C4-2B (cell line): ENCODE measurements at regions not wholly inside any gene's neighbourhood (a gene's known extent, or its start where the extent isn't known, plus 50 kb on each side); places are given as distances from the start of the nearest gene placed in this dataset.

Experiments
- H3K27ac ChIP-seq: fragments of 450-650 bp; 2 replicates; pipeline ENCODE4 v1.5.1; 2017
- ZFX ChIP-seq: fragments of 450-650 bp; IDR thresholded peaks from 2 replicates; pipeline ENCODE4 v1.6.1; 2017
- TF ChIP-seq, protein P1 (sequence below): fragments of 450-650 bp; conservative IDR thresholded peaks from 2 replicates; pipeline ENCODE4 v1.5.1; 2017; ENCODE audit warnings: mild to moderate bottlenecking

DNA sequence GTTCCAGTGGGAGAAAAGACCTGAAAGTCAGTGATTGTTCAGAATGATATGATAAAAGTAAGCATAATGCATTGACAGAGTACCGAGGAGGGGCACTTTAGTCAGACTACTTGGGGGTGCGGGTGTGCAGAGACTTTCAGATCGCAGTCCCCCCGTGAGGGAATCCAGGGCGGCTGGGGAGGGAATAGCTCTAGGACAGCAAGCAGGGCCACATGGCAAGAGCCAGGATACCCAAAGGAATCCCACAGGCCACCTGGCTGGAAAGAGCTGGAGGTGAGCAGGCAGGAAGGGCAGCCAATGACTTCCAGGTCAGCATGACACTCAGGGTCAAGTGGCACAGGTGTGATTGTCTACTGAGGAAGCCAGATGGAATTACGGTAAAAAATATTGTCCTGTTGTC, 157.5 kb downstream of the CYP26B1 start:
- no peak overlapping the region for H3K27ac ChIP-seq
- no peak for TF ChIP-seq ZFX
- TF ChIP-seq, protein P1, sequence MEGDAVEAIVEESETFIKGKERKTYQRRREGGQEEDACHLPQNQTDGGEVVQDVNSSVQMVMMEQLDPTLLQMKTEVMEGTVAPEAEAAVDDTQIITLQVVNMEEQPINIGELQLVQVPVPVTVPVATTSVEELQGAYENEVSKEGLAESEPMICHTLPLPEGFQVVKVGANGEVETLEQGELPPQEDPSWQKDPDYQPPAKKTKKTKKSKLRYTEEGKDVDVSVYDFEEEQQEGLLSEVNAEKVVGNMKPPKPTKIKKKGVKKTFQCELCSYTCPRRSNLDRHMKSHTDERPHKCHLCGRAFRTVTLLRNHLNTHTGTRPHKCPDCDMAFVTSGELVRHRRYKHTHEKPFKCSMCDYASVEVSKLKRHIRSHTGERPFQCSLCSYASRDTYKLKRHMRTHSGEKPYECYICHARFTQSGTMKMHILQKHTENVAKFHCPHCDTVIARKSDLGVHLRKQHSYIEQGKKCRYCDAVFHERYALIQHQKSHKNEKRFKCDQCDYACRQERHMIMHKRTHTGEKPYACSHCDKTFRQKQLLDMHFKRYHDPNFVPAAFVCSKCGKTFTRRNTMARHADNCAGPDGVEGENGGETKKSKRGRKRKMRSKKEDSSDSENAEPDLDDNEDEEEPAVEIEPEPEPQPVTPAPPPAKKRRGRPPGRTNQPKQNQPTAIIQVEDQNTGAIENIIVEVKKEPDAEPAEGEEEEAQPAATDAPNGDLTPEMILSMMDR, result no peak

DNA sequence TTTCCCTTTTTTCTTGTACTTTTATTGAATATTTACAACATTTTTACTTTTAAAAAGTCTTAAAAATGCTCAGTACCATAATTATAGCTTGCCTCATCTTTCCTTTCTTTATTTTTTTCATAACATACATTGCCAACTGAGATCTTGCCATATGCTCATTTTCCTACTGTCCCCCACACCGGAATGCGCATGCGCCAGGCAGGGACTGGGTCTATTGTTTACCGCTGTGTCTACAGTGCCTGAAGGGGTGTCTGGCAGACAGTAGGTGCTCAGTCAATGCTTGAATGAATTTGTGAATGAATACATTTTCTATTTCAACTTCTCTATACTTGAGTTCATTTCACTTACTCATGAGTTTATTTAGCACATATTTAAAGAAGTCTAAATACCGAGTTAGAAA, 158.0 kb downstream of the CYP26B1 start:
- TF ChIP-seq, protein P1, result no peak
- TF ChIP-seq ZFX, result no peak
- H3K27ac ChIP-seq, result no peak overlapping the region

DNA sequence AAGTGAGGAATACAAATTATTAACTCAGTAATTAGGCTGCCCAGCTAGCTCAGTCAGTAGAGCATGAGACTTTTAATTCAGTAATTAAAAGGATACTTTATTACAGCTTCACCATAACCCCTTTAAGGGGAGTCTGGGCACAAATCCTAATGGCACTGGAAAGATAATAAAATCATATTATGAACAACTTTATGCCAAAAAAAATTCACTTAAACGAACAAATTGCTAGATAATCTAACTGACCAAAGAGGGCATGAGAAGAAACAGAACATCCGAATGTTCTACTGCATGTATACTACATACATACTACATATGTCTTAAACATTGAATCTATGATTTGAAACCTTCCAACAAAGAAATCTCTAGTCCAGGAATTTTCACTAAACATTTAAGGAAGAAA, 159.5 kb downstream of the CYP26B1 start:
- no peak overlapping the region for H3K27ac ChIP-seq
- TF ChIP-seq, protein P1, result no peak
- TF ChIP-seq ZFX, result no peak

DNA sequence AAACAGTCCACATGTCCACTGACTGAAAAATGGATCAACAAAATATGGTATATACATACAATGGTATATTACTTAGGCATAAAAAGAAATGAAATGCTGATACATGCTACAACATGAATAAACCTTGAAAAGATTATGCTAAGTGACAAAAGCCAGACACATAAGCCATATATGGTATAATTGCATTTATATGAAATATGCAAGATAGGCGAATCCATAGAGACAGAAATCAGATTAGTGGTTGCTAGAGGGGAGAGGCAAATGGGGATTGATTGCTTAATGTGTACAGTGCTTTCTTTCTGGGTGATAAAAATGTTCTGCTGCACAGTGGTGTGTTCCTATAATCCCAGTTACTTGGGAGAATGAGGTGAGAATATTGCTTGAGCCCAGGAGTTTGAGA, 171.0 kb downstream of the CYP26B1 start:
- no peak for TF ChIP-seq ZFX
- TF ChIP-seq, protein P1, result no peak

DNA sequence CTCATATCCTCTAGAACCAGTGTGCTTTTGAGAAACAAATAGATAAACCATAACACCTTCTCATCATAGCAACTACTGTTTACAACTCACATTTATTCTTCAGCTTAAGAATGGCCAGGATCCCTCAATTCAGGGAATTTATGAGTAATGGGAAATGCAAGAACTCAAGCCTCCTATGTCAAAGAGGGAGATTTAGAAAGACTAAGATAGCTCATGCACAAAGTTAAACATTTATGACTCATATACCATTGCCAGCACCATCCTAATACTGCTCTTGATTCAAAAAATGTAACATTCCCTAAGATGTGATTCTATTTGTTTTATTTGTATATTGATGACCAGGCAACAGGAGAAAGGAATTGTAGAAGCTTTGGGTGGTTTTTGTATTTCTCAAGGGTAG, 172.8 kb downstream of the CYP26B1 start:
- TF ChIP-seq, protein P1, result no peak
- TF ChIP-seq ZFX, result no peak
- no peak overlapping the region for H3K27ac ChIP-seq

More for the DNA sequence above, 171.0 kb downstream of the CYP26B1 start:
- no peak overlapping the region for H3K27ac ChIP-seq

DNA sequence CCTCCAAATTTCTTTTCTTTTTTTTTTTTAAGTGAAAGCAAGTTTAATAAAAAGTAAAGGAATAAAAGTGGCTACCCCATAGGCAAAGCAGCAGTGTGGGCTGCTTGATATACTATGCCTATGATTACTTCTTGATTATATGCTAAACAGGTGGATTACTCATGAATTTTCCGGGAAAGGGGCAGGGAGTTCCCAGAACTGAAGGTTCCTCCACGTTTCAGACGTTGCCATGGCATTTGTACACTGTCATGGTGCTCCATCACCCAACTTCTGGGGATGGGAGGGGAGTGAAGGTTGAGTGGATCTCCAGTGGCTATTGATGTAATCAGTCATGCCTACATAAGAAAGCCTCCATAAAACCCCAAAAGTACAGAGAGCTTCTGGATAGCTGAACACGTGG, 176.2 kb downstream of the CYP26B1 start:
- H3K27ac ChIP-seq, result no peak overlapping the region
- TF ChIP-seq, protein P1, result no peak
- no peak for TF ChIP-seq ZFX

DNA sequence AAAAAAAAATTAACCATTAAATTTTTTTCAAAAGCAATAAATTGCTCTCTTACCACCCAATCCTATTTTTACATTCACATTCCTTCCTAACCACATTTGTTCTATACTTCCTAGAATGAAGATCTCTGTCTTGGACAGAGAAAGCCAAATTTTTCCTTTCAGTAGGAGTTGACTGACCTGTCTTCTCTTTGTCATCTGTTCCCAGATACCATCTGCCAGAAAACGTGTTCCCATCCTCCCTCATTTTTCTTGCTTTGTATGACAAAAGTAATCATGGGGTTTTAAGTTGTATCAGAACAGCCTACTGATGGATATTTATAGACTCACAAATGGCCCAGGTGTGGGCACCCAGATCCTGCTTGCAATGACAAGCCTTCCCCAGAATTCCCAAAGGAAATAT, 182.1 kb downstream of the CYP26B1 start:
- no peak for TF ChIP-seq ZFX
- TF ChIP-seq, protein P1, result no peak
- no peak overlapping the region for H3K27ac ChIP-seq
